Activated effector memory CD4-positive, alpha-beta T cell treated with anti-CD3 and anti-CD28 coated beads, Interleukin-2, amount 50 U/mL, for 16 hours (primary cell): ENCODE measurements at regions not wholly inside any gene's neighbourhood (a gene's known extent, or its start where the extent isn't known, plus 50 kb on each side); places are given as distances from the start of the nearest gene placed in this dataset.

Experiments
- DNase-seq: peaks from one replicate; pipeline ENCODE4 v3.0.0-alpha.2; 2020

GRCh38 chr7:85561706-85562105, 374.9 kb upstream of the SEMA3D start:
- no peak for DNase-seq

- no peak for DNase-seq
Observed at GRCh38 chr7:85554236-85555178, 367.7 kb upstream of the SEMA3D start.

- DNase-seq, result no peak
Observed at GRCh38 chr7:85535974-85536729, 349.3 kb upstream of the SEMA3D start.

GRCh38 chr7:85529831-85530230, 343.0 kb upstream of the SEMA3D start:
- no peak for DNase-seq

GRCh38 chr7:85529201-85529600, 342.3 kb upstream of the SEMA3D start:
- DNase-seq, result no peak

- DNase-seq, result no peak
Observed at GRCh38 chr7:85528581-85528980, 341.7 kb upstream of the SEMA3D start.

GRCh38 chr7:85525676-85526075, 338.8 kb upstream of the SEMA3D start:
- no peak for DNase-seq

- no peak for DNase-seq
Observed at GRCh38 chr7:85522070-85522469, 335.2 kb upstream of the SEMA3D start.

- no peak for DNase-seq
Observed at GRCh38 chr7:85521108-85521694, 334.3 kb upstream of the SEMA3D start.

GRCh38 chr7:85520175-85520574, 333.3 kb upstream of the SEMA3D start:
- DNase-seq, result no peak

GRCh38 chr7:85516675-85517074, 329.8 kb upstream of the SEMA3D start:
- DNase-seq, result no peak

GRCh38 chr7:85512790-85513189, 325.9 kb upstream of the SEMA3D start:
- no peak for DNase-seq

GRCh38 chr7:85510287-85510686, 323.4 kb upstream of the SEMA3D start:
- no peak for DNase-seq

- DNase-seq, result no peak
Observed at GRCh38 chr7:85509476-85509875, 322.6 kb upstream of the SEMA3D start.

- no peak for DNase-seq
Observed at GRCh38 chr7:85508642-85509410, 322.0 kb upstream of the SEMA3D start.

GRCh38 chr7:85498031-85498430, 311.2 kb upstream of the SEMA3D start:
- DNase-seq, result no peak

- no peak for DNase-seq
Observed at GRCh38 chr7:85489498-85489897, 302.6 kb upstream of the SEMA3D start.

- no peak for DNase-seq
Observed at GRCh38 chr7:85488406-85488805, 301.6 kb upstream of the SEMA3D start.

- DNase-seq, result no peak
Observed at GRCh38 chr7:85483177-85483576, 296.3 kb upstream of the SEMA3D start.

GRCh38 chr7:85480666-85481065, 293.8 kb upstream of the SEMA3D start:
- no peak for DNase-seq

- no peak for DNase-seq
Observed at GRCh38 chr7:85479918-85480643, 293.2 kb upstream of the SEMA3D start.

GRCh38 chr7:85478530-85478929, 291.7 kb upstream of the SEMA3D start:
- DNase-seq, result no peak
